Hippocampal formation (tissue), 2 donors: ENCODE measurements at regions not wholly inside any gene's neighbourhood (a gene's known extent, or its start where the extent isn't known, plus 50 kb on each side); places are given as distances from the start of the nearest gene placed in this dataset.
A peak's percentile ranks its signal among the peaks of the same experiment; 100 is the strongest.
"Not testable (repeated sequence)": the region's sequence is repeated elsewhere in the genome, so short reads cannot be mapped to it uniquely, and the experiment has no call there.

ENCODE experiments used
- DNase-seq, 2 donors: peaks; one replicate each; lab custom pipeline; 2025; lab: John Stamatoyannopoulos, UW

DNA sequence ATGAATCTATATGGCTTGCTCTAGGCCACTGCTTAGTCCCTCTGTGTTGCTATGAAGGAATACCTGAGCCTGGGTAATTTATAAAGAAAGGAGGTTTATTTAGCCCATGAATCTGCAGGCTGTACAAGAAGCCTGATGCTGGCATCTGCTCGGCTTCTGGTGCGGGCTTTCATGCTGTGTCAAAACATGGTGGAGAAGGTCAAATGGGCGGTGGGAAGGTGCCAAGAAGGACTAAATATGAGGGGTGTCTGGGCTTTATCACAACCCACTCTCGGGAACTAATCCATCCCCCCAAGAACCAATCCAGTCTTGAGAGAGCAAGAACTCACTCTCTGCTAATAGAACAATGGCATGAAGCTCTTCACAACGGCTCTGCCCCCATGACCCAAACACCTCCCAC lies 481.6 kb downstream of the EIPR1 start:
- DNase-seq: no peak

DNA sequence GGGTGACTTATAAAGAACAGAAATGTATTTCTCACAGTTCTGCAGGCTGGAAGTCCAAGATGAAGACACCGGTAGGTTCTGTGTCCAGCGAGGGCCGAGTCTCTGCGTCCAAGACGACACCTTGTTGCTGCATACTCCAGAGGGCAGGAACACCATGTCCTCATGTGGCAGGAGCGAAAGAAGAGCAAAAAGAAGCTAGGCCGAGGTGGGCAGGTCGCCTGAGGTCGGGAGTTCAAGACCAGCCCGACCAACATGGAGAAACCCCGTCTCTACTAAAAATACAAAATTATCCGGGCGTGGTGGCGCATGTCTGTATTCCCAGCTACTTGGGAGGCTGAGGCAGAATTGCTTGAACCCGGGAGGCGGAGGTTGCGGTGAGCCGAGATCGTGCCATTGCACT lies 483.6 kb downstream of the EIPR1 start:
- not testable (repeated sequence) for DNase-seq

DNA sequence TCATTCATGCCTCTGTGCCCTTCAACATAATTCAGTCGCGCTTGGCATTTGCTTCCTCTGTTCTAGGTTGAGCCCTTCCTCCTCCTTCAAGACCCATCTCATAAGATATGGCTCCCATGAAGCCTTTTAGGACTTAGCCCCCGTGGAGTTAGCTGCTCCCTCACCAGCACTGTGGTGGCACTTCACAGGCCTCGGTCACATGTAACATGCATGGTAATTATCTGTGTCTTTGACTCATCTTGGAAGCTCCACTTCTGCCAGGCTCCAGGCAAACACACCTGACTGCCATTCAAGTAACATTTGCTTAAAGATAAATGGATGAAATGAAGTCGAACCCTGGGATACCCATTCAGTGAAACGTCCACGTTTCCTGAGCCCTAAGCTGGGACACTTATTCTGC lies 484.7 kb downstream of the EIPR1 start:
- no peak for DNase-seq

DNA sequence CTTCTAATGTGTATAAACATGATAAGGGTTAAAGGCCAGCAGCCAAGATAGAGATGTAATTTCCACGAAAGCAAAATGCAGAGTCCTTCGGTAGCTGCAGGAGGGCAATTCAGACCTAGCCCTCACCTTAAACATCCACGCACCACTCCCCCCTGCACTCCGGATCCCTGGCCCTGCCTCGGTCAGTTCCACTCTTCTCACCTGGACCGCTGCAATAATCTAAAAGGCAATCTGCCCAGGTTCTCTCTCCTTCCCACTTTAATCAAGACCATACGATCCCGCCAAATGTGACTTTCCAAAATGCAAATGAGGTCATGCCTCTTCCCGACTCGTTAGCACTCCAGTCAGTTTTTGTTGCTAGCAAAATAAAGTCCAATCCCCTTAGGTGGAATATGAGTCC lies 485.2 kb downstream of the EIPR1 start:
- DNase-seq: no peak

DNA sequence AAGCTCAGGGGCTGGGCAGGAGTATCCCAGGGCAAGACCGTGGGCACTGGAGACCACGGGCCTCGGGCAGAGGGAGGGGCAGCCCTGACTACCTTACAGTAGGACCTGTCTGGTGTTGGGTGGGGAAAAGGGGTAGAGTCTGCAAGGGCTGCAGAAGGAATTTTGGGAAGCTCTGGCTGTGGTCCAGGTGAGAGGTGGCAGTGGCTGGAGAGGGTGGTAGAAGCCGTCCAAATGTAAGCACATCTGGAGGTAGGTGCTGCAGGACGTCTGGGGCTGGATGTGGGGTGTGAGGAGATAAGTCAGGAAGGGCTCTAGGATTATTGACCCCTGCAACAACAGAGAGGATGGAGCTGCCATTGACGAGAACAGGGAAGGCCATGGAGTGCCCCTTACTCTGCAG lies 486.7 kb downstream of the EIPR1 start:
- no peak for DNase-seq

DNA sequence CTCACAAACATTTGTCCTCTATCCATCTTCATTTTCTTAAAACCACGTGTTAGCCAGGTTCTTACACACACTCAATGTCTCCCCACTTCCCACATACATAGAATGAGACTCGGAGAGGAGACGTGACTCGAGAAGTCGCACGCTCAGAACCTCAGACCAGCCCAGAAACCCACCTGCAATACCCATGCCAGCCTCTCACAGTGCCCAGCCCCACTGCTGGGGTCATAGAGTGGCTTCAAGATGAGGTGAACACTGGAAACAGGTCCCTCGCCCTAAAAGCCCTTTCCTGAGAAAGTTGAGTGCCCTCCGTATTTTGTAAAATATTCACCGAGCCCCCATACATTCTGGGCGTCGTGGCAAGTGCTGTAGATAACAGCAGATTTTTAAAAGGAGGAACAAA lies 487.4 kb downstream of the EIPR1 start:
- no peak for DNase-seq

DNA sequence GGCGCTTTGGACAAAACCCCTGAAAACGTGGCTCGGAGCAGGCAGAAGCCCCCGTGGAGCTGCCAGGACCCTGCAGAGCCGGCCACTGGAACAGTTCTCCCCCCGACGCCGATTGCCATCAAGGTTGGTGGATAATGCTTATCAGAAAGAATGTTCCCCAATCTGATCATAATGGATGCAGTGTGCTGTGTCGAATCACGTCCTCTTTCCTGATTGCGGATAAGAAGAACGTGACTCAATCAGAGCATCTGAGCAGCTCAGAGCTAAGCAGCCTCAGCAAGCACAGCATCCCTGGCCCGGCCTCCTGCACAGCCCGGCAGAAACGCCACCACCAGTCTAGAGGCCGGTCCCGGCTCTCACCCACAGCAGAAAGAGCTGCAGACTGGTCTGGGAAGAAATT lies 488.0 kb downstream of the EIPR1 start:
- DNase-seq: no peak

DNA sequence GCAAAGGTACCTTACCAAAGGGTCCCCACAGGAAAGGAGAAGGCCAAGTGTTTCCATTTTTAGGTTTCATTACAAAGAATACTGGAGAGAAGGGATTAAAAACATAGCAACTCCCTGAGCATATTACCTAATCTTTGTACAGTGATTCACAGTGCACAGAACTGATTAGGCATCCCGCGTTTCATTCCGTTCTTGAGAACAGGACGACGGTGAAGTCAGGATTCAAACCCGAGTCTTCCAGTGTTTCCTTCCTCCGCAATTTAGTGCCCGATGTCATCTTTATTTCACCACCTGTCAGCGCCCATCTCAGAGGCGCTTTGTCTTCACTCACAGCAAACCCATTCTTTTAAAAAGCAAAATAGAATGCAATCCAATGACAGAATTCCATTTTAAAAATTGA lies 488.5 kb downstream of the EIPR1 start:
- DNase-seq: no peak

DNA sequence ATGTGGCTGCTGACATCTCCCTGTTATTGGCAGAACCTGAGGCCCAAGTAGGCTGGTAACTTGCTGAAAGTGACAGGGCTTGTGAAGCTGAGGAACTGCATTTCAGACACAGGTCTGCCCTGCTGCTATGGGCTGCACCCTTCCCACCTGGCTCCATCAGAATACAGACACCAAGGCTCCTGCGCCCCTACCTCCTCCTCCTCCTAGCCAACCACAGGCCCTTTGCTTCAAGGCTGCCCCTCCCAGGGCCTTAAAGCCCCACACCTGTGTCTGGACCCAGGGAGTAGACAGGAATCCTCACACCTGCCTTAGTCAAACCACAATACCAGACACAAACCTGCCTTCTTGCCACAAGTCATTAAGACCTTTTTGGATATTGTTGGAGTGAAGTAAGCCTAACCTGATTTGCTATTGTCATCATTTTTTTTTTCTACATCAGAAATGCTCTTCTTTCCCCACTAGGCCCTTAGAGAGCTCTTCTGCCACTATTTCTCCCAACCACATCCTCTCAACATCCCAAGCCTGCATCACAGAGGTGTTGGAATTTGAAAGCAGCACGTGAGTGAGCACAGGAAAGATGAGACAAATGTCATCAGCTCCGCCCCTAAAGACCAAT lies 489.7 kb downstream of the EIPR1 start:
- no peak for DNase-seq

DNA sequence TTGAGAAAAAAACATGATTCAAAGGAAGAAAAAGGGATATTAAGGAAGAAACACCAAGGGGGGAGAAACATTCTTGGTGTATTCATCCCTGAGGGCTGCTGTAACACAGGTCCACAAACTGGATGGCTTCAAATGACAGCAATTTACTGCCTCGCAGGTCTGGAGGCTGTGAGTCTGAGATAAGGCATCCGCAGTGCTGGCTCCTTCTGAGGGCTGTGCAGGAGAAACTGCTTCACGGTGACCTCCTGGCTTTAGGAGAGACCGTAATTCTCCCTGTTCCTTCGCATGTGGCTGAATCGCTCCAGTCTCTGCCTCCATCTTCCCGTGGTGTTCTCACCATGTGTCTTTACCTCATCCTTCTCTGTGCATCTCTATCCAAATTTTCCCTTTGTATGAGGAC lies 490.7 kb downstream of the EIPR1 start:
- no peak for DNase-seq

DNA sequence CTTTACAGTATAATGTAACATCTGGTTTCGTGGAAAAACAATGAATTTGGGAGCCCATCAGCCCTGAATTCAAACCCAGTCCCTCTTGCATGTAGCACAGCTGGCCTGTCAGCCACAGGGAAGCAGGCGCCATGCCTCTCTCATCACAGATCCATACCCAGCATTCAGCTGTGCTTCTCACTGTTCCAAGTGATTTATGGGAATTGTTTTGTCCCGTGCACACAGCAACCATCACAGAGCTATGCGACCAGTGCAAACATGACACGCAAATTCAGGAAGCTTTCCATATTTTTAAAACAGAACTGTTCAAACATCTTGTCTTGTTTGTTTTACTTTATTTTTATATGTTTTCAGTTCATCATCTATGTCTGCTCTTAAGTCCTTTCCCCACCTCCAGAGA lies 496.1 kb downstream of the EIPR1 start:
- DNase-seq: no peak

DNA sequence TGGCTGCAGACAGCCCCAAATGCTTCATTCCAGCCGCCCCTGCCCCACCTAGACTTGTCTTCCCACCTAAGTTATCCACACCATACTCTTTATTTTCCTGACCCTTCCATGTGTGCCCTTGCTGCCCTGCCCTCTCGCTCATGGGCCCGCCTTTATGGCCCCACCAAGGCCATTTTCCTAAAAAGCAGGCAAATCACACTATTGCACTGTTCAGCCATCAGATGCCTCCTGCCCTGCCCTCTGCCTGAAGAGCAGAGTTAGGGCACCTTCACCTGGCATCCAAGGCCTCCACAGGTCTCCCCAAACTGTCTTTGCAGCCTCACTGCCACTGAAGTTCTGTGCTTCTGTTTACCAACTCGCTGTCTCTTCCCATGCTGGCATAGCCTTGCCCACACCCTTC lies 496.7 kb downstream of the EIPR1 start:
- DNase-seq: no peak

DNA sequence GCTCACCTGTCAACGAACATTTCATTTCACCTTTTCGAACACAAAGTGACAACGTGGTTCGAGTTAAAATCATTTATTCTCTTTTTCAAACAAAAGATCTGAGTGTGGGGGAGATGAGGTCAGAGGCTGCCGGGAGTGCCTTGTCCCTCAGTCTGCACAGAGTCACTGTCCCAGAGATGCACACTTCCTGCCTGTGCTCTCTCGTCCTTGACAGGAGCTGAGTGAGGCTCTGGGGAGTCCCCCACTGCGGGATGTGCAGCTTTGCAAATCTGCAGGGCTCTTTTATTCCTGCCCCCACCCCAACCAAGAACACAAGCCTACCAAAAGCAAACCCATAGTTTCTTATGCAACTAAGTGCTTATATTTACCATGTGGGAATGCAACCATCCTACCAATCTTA lies 497.8 kb downstream of the EIPR1 start:
- DNase-seq: no peak

DNA sequence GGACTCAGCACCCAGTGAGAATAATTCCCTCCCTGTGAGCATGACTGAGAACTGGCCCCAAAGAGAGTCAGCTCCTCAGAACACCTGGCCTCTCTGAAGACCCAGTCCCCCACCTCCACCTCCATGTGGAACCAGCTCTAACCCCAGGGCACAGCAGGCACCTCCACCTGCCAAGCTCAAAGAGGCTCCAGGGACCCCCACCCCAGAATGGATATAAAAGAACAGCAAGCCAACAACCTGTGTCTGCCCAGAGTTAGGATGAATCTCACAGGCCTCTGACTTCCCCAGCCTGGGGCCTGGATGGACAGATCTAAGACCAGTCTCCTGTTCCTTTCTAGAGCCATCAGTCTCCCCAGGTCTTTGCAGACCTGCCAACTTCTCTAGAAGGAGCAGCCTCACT lies 498.5 kb downstream of the EIPR1 start:
- DNase-seq: no peak

DNA sequence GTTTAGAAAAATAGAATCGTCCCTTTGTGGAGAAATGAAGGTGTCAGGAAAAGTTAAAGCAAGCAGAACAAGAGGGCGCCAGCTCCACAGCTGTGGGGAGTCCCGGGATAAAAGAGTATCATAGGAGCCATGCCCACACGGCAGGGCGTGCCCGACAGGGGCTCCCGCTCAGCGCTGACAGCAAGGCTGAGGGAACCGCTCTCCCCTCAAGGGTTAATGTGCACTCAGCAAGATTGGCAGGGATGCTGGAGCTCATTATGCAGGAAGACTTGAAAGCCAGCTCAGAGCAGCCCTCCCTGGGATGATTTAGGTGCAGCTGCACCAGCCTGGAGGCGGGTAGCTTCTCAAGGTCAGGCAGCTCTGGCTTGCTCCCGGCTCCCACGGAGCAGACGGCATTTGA lies 500.2 kb downstream of the EIPR1 start:
- peak in 1 of 2 donors; percentile 15 for DNase-seq

DNA sequence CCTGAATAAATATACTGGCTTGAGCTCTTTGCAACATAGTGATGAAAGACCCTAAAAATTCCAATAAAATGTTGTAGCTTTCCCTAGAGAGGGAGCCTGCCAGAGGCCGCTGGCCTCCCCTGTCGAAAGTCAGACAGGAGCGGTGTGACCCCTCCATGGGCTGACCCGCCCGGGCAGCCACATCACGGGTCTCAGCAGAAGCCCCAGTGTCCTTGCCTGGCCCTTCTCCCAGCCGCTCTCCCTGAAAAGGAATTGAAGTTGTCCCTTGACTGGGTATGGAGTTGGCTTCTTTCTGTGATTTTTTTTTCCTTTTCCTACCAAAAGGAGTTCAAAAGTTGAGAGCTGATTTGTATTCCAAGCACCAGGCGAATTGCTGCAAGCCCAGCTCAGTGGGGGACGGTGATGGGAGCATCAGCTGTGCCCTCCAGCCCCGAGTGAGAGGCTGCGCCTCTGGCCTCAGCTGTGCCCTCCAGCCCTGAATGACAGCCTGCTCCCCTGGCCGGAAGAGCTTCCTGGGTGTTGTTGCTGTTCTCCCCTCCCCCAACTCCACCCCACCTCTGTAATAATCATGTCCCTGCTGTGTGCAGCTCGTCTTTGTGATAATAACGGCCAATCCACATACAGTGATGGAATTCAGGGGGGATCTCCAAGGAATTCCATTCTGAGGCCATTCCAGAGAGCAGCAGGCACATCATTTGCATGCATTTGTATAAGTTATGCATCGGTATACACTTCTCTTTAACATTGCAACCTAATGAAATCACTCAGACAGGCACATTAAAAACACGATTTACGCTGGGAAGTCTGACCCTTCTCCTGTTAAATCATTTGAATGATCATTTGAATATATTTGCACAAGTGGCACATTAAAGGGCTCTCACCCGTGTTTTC lies 501.0 kb downstream of the EIPR1 start:
- no peak for DNase-seq

DNA sequence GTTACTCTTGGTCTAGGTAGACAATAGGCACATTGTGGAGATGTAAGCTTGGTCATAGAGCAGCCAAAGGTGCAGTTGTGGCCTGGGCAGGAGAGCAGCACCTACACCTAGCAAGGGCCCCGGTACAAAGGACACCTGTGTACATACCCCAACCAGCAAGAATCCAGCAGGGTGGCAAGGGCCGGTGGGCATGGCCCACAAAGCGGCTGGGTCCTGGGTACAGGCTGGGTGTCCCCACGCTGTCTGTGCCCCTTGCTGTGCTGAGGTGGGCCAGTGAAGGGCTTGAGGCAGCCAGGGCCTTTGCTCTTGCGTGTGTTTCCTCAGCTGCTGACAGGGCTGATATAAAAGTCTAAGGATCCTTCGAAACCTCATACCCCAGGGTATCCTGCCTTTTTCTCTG lies 501.8 kb downstream of the EIPR1 start:
- DNase-seq: no peak

DNA sequence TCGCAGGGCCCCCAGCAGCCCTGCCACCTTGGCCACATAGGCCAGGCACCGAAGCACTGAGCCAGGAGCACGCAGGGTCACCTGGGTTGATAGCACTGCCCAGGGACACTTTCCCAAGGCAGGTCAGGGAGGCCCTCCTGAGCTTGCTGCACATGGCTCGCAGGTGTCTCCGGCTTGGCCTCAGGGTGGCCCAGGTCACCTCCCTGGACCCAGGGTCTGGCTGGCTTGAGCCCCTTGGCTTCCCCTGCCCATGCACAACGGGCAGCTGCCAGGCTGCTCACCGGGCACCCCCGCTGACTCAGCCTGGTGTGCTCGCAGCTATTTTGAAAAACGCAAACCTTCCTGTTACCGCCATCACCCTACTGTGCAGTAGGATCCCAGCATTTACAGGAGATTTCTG lies 502.3 kb downstream of the EIPR1 start:
- no peak for DNase-seq

DNA sequence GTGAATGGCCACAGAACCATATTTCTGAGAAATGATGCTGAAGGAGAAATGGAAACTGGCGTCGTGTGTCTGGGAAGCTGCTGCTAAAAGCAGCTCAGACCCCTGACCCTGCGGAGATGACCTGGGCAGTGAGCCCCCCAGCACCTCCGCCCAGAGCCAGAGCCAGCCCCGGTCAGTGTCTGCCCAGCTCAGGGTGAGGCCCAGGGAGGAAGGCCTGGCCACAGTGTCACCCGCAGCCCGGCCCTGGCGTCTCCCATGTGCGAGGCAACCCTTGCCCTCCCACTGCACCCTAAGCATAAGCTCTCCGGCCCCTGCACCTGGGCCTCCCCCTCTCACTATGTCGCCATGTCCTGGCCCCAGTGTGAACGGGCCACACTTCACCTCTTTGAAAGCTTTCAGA lies 502.8 kb downstream of the EIPR1 start:
- DNase-seq: no peak

DNA sequence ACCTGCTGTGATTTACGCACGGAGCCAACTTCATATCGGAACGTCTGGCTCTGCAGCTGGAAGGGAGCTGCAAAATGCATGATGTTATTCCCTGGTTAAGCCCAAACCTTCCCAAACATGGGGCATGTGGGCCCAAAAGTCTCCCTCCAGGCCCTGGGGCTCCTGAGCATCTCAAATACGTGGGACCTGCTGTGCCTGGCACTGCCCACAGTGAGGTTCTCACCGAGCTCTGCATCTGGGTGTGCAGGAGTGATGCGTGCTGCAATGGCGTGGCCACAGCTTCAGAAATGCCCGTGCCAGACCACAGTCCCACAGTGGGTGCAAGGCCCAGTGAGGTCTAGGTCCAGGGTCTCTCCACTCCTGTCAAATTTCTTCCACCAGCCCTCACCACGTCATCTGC lies 503.3 kb downstream of the EIPR1 start:
- no peak for DNase-seq

DNA sequence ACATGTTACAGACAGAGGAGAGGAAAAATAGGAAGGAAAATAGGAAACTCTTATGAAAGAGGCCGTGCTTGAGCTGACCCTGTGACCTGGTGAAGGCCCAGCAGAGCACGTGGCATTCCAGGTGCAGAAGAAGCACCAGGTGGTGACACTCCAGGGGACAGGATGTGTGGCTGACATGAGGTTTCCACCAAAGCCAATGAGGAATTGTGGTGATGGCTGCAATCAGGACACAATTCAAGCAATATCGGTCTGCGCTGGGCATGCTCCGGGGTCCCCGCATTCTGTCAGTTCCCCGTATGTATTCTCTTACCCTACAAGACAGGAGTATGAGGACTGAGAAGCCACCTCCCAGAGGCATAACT lies 504.2 kb downstream of the EIPR1 start:
- DNase-seq: no peak

DNA sequence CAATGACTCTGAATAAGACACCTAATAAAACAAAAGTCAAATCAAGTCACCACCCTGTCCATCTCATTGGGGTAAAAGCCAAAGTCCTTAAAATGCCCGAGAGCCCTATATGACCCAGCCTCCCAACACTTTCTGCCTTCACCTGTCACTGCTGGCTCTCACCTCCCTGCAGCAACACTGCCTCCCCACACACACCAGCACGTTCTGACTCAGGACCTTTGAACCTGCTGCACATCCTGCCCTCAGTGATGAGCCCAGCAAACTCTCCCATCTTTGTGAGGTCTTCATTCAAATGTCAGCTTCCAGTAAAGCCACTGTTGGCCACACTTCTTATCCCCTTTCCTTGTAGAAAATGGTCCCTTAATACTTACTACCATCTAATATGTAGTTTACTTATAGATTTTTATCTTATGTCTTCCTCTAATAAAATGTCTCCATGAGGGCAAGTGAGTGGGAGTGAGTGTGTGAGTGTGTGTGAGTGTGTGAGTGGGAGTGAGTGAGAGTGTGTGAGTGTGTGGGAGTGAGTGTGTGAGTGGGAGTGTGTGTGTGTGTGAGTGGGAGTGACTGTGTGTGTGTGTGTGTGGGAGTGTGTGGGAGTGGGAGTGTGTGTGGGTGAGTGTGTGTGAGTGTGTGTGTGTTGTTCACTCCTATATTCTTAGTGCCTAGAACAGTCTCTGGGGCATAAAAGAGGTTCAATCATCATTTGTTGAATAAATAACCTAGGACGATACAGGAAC lies 504.7 kb downstream of the EIPR1 start:
- no peak for DNase-seq

DNA sequence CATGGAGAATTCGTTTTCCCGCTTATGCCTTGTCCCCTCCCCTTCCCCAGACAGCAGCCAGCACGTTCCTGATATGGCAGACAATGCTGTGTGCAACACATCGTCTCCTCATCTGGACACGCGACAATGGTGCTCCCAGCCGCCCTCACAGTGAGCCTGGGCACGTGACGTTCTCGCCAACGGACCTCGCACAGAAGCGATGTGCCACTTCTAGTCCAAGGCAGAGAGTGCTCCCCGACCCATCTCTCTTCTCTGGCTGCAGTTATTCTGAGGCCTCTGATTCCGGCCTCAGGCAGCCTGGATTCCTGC lies 505.4 kb downstream of the EIPR1 start:
- DNase-seq: no peak
